Neuronal stem cell (in vitro differentiated cells): ENCODE measurements at regions not wholly inside any gene's neighbourhood (a gene's known extent, or its start where the extent isn't known, plus 50 kb on each side); places are given as distances from the start of the nearest gene placed in this dataset.

ENCODE experiments used
- DNase-seq: peaks from one replicate; pipeline ENCODE4 v3.0.0-alpha.2; 2013; ENCODE audit warnings: low spot score
- H2AFZ ChIP-seq: one replicate; pipeline ENCODE4 v1.6.1; 2013; ENCODE audit warnings: mild to moderate bottlenecking, low read length, inconsistent platforms
- H2AK5ac ChIP-seq: 2 replicates; pipeline ENCODE4 v1.6.1; 2013; ENCODE audit warnings: low read depth, mild to moderate bottlenecking, inconsistent platforms, low read length, moderate library complexity, mixed read lengths
- H2BK120ac ChIP-seq: 2 replicates; pipeline ENCODE4 v1.6.1; 2013; ENCODE audit warnings: low read depth, mild to moderate bottlenecking, inconsistent platforms, low read length, moderate library complexity, mixed read lengths
- H2BK12ac ChIP-seq: one replicate; pipeline ENCODE4 v1.6.1; 2013; ENCODE audit warnings: low read length, inconsistent platforms
- H2BK15ac ChIP-seq: 2 replicates; pipeline ENCODE4 v1.6.1; 2013; ENCODE audit warnings: mild to moderate bottlenecking, low read length, inconsistent platforms, mixed read lengths
- H2BK5ac ChIP-seq: one replicate; pipeline ENCODE4 v1.6.1; 2013; ENCODE audit warnings: inconsistent platforms, mild to moderate bottlenecking, low read length, moderate library complexity
- H3K14ac ChIP-seq: one replicate; pipeline ENCODE4 v1.6.1; 2013; ENCODE audit warnings: low read length, inconsistent platforms
- H3K18ac ChIP-seq: 2 replicates; pipeline ENCODE4 v1.6.1; 2013; ENCODE audit warnings: low read length, inconsistent platforms
- H3K23ac ChIP-seq: 2 replicates; pipeline ENCODE4 v1.6.1; 2013; ENCODE audit warnings: low read depth, mild to moderate bottlenecking, mixed read lengths, low read length, inconsistent platforms; ENCODE audit not compliant: poor library complexity
- H3K27ac ChIP-seq: replicated peaks from 3 replicates; pipeline ENCODE4 v1.5.1; 2013; ENCODE audit warnings: low read length, inconsistent platforms
- H3K27me3 ChIP-seq, 3 experiments: 2 replicates each; pipeline ENCODE4 v1.6.1; 2013; ENCODE audit warnings: low read length in 3 of 3, mild to moderate bottlenecking in 2 of 3, inconsistent platforms in 1 of 3, low read depth in 1 of 3, mixed read lengths in 1 of 3, moderate library complexity in 1 of 3; ENCODE audit not compliant: control insufficient read depth in 3 of 3, insufficient read depth in 3 of 3
- H3K36me3 ChIP-seq, 2 donors: replicated peaks in 1 of 2; 2 replicates each; pipeline ENCODE4 v1.6.1; 2013; ENCODE audit warnings: low read length in 2 of 2; ENCODE audit not compliant: control insufficient read depth in 2 of 2, insufficient read depth in 2 of 2
- H3K4ac ChIP-seq: 2 replicates; pipeline ENCODE4 v1.6.1; 2013; ENCODE audit warnings: inconsistent platforms, mild to moderate bottlenecking, low read length, moderate library complexity
- H3K4me1 ChIP-seq, 2 donors: 1 replicate in 1 of 2; 2 replicates in 1 of 2; pipeline ENCODE4 v1.6.1; 2013; ENCODE audit warnings: low read length in 2 of 2, low read depth in 1 of 2; ENCODE audit not compliant: control insufficient read depth in 2 of 2, insufficient read depth in 1 of 2
- H3K4me2 ChIP-seq: one replicate; pipeline ENCODE4 v1.6.1; 2013; ENCODE audit warnings: mild to moderate bottlenecking, low read length, inconsistent platforms; ENCODE audit not compliant: insufficient read depth, poor library complexity, severe bottlenecking
- H3K4me3 ChIP-seq, 2 donors: 2 replicates each; pipeline ENCODE4 v1.5.1; 2013; ENCODE audit warnings: low read length in 2 of 2, mild to moderate bottlenecking in 2 of 2, inconsistent platforms in 1 of 2, moderate library complexity in 1 of 2
- H3K79me1 ChIP-seq: one replicate; pipeline ENCODE4 v1.6.1; 2013; ENCODE audit warnings: low read depth, mild to moderate bottlenecking, inconsistent platforms, low read length, moderate library complexity
- H3K9ac ChIP-seq: one replicate; pipeline ENCODE4 v1.6.1; 2013; ENCODE audit warnings: mild to moderate bottlenecking, low read depth, low read length, inconsistent platforms; ENCODE audit not compliant: poor library complexity
- H3K9me3 ChIP-seq, 2 donors: replicated peaks in 1 of 2; 2 replicates each; pipeline versions ENCODE3 to v1.6.1; 2013; ENCODE audit warnings: low read length in 2 of 2, mild to moderate bottlenecking in 2 of 2, inconsistent platforms in 1 of 2, low read depth in 1 of 2, mixed read lengths in 1 of 2, moderate library complexity in 1 of 2; ENCODE audit not compliant: control insufficient read depth in 2 of 2, insufficient read depth in 1 of 2
- H4K8ac ChIP-seq: one replicate; pipeline ENCODE4 v1.6.1; 2013; ENCODE audit warnings: low read depth, mild to moderate bottlenecking, inconsistent platforms, low read length, moderate library complexity
- H4K91ac ChIP-seq: one replicate; pipeline ENCODE4 v1.6.1; 2013; ENCODE audit warnings: low read length, low read depth, mild to moderate bottlenecking, inconsistent platforms; ENCODE audit not compliant: poor library complexity
- WGBS, 2 donors: extraction: QIAGEN DNeasy Blood & Tissue Kit; methylation state at CpG; one replicate each; pipeline ENCODE4 v1.1.7; 2013; ENCODE audit warnings: missing lambda C conversion rate in 2 of 2, mixed read lengths in 1 of 2; ENCODE audit not compliant: insufficient read length in 2 of 2, insufficient replicate concordance in 1 of 2; ENCODE audit errors: extremely low coverage in 2 of 2; 5-methylcytosine and 5-hydroxymethylcytosine counted together

- Histone ChIP-seq H3K9me3 (no peaks in the 10 kb centered on the region), H3K4me2 (no peak overlapping the region), H4K91ac (no peak overlapping the region), H2AFZ (no peak overlapping the region), H3K18ac (no peak overlapping the region), H3K27ac (no peak overlapping the region), H3K4me1 (peaks cover 0 to 3% of the 10 kb centered on the region in 2 donors), H3K23ac (no peak overlapping the region), H3K36me3 (no peaks in the 10 kb centered on the region), H2BK15ac (no peak overlapping the region), H3K4me3 (no peak overlapping the region), H3K4ac (no peak overlapping the region), H2AK5ac (no peak overlapping the region), H2BK120ac (no peak overlapping the region), H3K14ac (no peak overlapping the region), H3K9ac (no peak overlapping the region), H3K79me1 (no peaks in the 10 kb centered on the region), H2BK5ac (no peak overlapping the region), H3K27me3 (no peaks in the 10 kb centered on the region), H4K8ac (no peak overlapping the region), H2BK12ac (no peak overlapping the region)
- DNase-seq: peak; percentile 21
- WGBS, 2 donors: no CpG with 5 or more reads among the region's 6 CpGs
These were observed 1156.3 kb downstream of the SORCS3 start for GRCh38 chr10:105797234-105797890.

- H3K23ac ChIP-seq: no peak overlapping the region
- H2BK5ac ChIP-seq: no peak overlapping the region
- no peaks in the 10 kb centered on the region for H3K9me3 ChIP-seq
- no peak overlapping the region for H3K4ac ChIP-seq
- H2AFZ ChIP-seq: no peak overlapping the region
- WGBS, 2 donors: no CpG with 5 or more reads among the region's 3 CpGs
- no peaks in the 10 kb centered on the region for H3K79me1 ChIP-seq
- no peak overlapping the region for H3K4me3 ChIP-seq
- no peak overlapping the region for H2BK120ac ChIP-seq
- no peak overlapping the region for H4K8ac ChIP-seq
- H4K91ac ChIP-seq: no peak overlapping the region
- no peak overlapping the region for H3K4me2 ChIP-seq
- H2BK12ac ChIP-seq: no peak overlapping the region
- H2AK5ac ChIP-seq: no peak overlapping the region
- no peak overlapping the region for H3K14ac ChIP-seq
- H3K9ac ChIP-seq: no peak overlapping the region
- no peak for DNase-seq
- no peak overlapping the region for H2BK15ac ChIP-seq
- H3K4me1 ChIP-seq: peaks cover 0 to 3% of the 10 kb centered on the region in 2 donors
- H3K27ac ChIP-seq: no peak overlapping the region
- H3K27me3 ChIP-seq: no peaks in the 10 kb centered on the region
- H3K18ac ChIP-seq: no peak overlapping the region
- H3K36me3 ChIP-seq: no peaks in the 10 kb centered on the region
These were observed 1152.0 kb downstream of the SORCS3 start for GRCh38 chr10:105793071-105793470.

- no peak overlapping the region for H3K27ac ChIP-seq
- H3K9me3 ChIP-seq: no peaks in the 10 kb centered on the region
- H2AFZ ChIP-seq: no peak overlapping the region
- H3K4me2 ChIP-seq: no peak overlapping the region
- no peaks in the 10 kb centered on the region for H3K79me1 ChIP-seq
- no peak overlapping the region for H3K9ac ChIP-seq
- no peak overlapping the region for H2AK5ac ChIP-seq
- H2BK5ac ChIP-seq: no peak overlapping the region
- no peak overlapping the region for H4K91ac ChIP-seq
- H3K27me3 ChIP-seq: no peaks in the 10 kb centered on the region
- no peak overlapping the region for H2BK12ac ChIP-seq
- no peak overlapping the region for H3K4ac ChIP-seq
- DNase-seq: no peak
- H3K14ac ChIP-seq: no peak overlapping the region
- no peak overlapping the region for H3K4me3 ChIP-seq
- whole genome bisulfite sequencing, 2 donors: no CpG with 5 or more reads among the region's 3 CpGs
- H3K18ac ChIP-seq: no peak overlapping the region
- H2BK15ac ChIP-seq: no peak overlapping the region
- H3K4me1 ChIP-seq: no peaks in the 10 kb centered on the region
- H4K8ac ChIP-seq: no peak overlapping the region
- H2BK120ac ChIP-seq: no peak overlapping the region
- no peaks in the 10 kb centered on the region for H3K36me3 ChIP-seq
- H3K23ac ChIP-seq: no peak overlapping the region
These were observed 1144.6 kb downstream of the SORCS3 start for GRCh38 chr10:105785721-105786120.

- Histone ChIP-seq H3K4me3 (no peak overlapping the region), H2BK12ac (no peak overlapping the region), H3K9ac (no peak overlapping the region), H3K79me1 (no peaks in the 10 kb centered on the region), H3K27me3 (no peaks in the 10 kb centered on the region), H4K91ac (no peak overlapping the region), H3K14ac (peak overlapping the region; percentile 25), H2AFZ (no peak overlapping the region), H3K4ac (no peak overlapping the region), H2BK5ac (no peak overlapping the region), H3K23ac (no peak overlapping the region), H3K18ac (no peak overlapping the region), H3K9me3 (no peaks in the 10 kb centered on the region), H3K4me2 (no peak overlapping the region), H3K27ac (no peak overlapping the region), H3K4me1 (no peaks in the 10 kb centered on the region), H4K8ac (no peak overlapping the region), H2BK15ac (no peak overlapping the region), H2AK5ac (no peak overlapping the region), H3K36me3 (no peaks in the 10 kb centered on the region), H2BK120ac (no peak overlapping the region)
- no CpG with 5 or more reads among the region's 7 CpGs for WGBS, 2 donors
- DNase-seq: no peak
These were observed 1142.9 kb downstream of the SORCS3 start for GRCh38 chr10:105783936-105784483.
